HepG2 (cell line): ENCODE measurements at regions not wholly inside any gene's neighbourhood (a gene's known extent, or its start where the extent isn't known, plus 50 kb on each side); places are given as distances from the start of the nearest gene placed in this dataset.

Experiments used
- TF ChIP-seq, protein P1 (sequence below): sonication (generic); formaldehyde crosslinking; IDR thresholded peaks from one replicate; pipeline ENCODE4 v1.5.1; 2020; ENCODE audit warnings: mild to moderate bottlenecking, missing genetic modification reagents; ENCODE audit errors: not compliant biosample characterization
- TF ChIP-seq, protein P2 (sequence below): sonication (generic); formaldehyde crosslinking; IDR thresholded peaks from 2 replicates; pipeline ENCODE4 v1.4.0; 2020; ENCODE audit warnings: missing genetic modification reagents

DNA sequence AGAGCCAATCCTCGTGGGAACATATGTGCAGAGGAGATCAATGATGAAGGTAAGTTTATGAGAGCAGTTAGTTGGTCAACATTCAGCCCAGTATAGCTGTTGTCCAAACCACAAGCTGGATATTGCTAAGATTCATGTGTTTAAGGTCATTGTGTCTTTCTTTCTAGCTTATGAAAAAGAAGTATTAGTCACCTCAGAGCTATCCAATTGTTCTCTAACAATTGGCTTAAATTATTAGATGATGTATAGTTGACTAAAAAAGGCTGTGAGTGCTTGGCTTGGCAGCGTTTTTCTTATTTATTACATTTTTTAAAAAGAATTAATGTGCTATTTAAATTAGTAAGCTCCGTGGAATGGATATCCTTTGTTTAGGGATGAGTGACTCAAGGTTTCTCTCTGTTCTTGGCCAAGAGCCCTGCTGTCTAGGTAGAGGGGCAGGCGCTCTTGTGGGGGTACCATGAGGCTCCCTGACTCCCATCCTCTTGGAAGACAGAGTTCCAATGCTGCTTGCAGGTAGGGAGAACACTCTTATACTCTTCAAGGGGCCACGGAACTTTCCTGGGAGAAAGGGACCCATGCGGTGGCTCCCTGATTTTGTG, 487.4 kb downstream of the IRX1 start (continued):
- TF ChIP-seq, protein P1, sequence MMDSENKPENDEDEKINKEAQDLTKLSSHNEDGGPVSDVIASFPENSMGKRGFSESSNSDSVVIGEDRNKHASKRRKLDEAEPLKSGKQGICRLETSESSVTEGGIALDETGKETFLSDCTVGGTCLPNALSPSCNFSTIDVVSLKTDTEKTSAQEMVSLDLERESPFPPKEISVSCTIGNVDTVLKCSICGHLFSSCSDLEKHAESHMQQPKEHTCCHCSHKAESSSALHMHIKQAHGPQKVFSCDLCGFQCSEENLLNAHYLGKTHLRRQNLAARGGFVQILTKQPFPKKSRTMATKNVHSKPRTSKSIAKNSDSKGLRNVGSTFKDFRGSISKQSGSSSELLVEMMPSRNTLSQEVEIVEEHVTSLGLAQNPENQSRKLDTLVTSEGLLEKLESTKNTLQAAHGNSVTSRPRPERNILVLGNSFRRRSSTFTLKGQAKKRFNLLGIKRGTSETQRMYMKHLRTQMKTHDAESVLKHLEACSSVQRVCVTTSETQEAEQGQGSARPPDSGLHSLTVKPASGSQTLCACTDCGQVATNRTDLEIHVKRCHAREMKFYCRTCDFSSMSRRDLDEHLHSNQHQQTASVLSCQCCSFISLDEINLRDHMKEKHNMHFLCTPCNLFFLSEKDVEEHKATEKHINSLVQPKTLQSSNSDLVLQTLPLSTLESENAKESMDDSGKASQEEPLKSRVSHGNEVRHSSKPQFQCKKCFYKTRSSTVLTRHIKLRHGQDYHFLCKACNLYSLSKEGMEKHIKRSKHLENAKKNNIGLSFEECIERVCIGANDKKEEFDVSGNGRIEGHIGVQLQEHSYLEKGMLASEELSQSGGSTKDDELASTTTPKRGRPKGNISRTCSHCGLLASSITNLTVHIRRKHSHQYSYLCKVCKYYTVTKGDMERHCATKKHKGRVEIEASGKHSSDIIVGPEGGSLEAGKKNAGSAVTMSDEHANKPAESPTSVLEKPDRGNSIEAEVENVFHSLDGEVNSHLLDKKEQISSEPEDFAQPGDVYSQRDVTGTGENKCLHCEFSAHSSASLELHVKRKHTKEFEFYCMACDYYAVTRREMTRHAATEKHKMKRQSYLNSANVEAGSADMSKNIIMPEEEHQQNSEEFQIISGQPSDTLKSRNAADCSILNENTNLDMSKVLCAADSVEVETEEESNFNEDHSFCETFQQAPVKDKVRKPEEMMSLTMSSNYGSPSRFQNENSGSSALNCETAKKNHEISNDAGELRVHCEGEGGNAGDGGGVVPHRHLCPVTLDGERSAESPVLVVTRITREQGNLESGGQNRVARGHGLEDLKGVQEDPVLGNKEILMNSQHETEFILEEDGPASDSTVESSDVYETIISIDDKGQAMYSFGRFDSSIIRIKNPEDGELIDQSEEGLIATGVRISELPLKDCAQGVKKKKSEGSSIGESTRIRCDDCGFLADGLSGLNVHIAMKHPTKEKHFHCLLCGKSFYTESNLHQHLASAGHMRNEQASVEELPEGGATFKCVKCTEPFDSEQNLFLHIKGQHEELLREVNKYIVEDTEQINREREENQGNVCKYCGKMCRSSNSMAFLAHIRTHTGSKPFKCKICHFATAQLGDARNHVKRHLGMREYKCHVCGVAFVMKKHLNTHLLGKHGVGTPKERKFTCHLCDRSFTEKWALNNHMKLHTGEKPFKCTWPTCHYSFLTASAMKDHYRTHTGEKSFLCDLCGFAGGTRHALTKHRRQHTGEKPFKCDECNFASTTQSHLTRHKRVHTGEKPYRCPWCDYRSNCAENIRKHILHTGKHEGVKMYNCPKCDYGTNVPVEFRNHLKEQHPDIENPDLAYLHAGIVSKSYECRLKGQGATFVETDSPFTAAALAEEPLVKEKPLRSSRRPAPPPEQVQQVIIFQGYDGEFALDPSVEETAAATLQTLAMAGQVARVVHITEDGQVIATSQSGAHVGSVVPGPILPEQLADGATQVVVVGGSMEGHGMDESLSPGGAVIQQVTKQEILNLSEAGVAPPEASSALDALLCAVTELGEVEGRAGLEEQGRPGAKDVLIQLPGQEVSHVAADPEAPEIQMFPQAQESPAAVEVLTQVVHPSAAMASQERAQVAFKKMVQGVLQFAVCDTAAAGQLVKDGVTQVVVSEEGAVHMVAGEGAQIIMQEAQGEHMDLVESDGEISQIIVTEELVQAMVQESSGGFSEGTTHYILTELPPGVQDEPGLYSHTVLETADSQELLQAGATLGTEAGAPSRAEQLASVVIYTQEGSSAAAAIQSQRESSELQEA (CRISPR knock-in tag), result no peak
- TF ChIP-seq, protein P2, sequence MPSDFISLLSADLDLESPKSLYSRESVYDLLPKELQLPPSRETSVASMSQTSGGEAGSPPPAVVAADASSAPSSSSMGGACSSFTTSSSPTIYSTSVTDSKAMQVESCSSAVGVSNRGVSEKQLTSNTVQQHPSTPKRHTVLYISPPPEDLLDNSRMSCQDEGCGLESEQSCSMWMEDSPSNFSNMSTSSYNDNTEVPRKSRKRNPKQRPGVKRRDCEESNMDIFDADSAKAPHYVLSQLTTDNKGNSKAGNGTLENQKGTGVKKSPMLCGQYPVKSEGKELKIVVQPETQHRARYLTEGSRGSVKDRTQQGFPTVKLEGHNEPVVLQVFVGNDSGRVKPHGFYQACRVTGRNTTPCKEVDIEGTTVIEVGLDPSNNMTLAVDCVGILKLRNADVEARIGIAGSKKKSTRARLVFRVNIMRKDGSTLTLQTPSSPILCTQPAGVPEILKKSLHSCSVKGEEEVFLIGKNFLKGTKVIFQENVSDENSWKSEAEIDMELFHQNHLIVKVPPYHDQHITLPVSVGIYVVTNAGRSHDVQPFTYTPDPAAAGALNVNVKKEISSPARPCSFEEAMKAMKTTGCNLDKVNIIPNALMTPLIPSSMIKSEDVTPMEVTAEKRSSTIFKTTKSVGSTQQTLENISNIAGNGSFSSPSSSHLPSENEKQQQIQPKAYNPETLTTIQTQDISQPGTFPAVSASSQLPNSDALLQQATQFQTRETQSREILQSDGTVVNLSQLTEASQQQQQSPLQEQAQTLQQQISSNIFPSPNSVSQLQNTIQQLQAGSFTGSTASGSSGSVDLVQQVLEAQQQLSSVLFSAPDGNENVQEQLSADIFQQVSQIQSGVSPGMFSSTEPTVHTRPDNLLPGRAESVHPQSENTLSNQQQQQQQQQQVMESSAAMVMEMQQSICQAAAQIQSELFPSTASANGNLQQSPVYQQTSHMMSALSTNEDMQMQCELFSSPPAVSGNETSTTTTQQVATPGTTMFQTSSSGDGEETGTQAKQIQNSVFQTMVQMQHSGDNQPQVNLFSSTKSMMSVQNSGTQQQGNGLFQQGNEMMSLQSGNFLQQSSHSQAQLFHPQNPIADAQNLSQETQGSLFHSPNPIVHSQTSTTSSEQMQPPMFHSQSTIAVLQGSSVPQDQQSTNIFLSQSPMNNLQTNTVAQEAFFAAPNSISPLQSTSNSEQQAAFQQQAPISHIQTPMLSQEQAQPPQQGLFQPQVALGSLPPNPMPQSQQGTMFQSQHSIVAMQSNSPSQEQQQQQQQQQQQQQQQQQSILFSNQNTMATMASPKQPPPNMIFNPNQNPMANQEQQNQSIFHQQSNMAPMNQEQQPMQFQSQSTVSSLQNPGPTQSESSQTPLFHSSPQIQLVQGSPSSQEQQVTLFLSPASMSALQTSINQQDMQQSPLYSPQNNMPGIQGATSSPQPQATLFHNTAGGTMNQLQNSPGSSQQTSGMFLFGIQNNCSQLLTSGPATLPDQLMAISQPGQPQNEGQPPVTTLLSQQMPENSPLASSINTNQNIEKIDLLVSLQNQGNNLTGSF, result no peak
